HepG2 (cell line): ENCODE measurements at regions not wholly inside any gene's neighbourhood (a gene's known extent, or its start where the extent isn't known, plus 50 kb on each side); places are given as distances from the start of the nearest gene placed in this dataset.

Experiments used
- CBX5 ChIP-seq: sonication (generic); formaldehyde crosslinking; IDR thresholded peaks from 2 replicates; pipeline ENCODE4 v1.4.0; 2020; ENCODE audit warnings: missing genetic modification reagents, borderline replicate concordance
- PRMT3 ChIP-seq: sonication (generic); formaldehyde crosslinking; IDR thresholded peaks from 2 replicates; pipeline ENCODE4 v1.8.1; 2022; ENCODE audit warnings: low read depth, mild to moderate bottlenecking, moderate library complexity, missing genetic modification reagents, borderline replicate concordance
- ZC3H13 ChIP-seq: sonication (generic); formaldehyde crosslinking; IDR thresholded peaks from 2 replicates; pipeline ENCODE4 v1.8.1; 2023; ENCODE audit warnings: mild to moderate bottlenecking, missing genetic modification reagents, moderate library complexity
- ZNF460 ChIP-seq: sonication (generic); formaldehyde crosslinking; IDR thresholded peaks from 2 replicates; pipeline ENCODE4 v1.5.1; 2020; ENCODE audit warnings: missing genetic modification reagents, mild to moderate bottlenecking, borderline replicate concordance
- ZNF674 ChIP-seq: sonication (generic); formaldehyde crosslinking; IDR thresholded peaks from 2 replicates; pipeline ENCODE4 v1.5.0; 2020; ENCODE audit warnings: low read depth, mild to moderate bottlenecking, missing genetic modification reagents
- ZNF766 ChIP-seq: sonication (generic); formaldehyde crosslinking; IDR thresholded peaks from 2 replicates; pipeline ENCODE4 v1.5.0; 2020; ENCODE audit warnings: missing genetic modification reagents, borderline replicate concordance
- ZNF816 ChIP-seq: sonication (generic); formaldehyde crosslinking; IDR thresholded peaks from 2 replicates; pipeline ENCODE4 v1.8.0; 2022; ENCODE audit warnings: missing genetic modification reagents, mild to moderate bottlenecking, borderline replicate concordance
- TF ChIP-seq, protein P1 (sequence below): sonication (generic); formaldehyde crosslinking; IDR thresholded peaks from 2 replicates; pipeline ENCODE4 v1.4.0; 2020; ENCODE audit warnings: missing genetic modification reagents
- TF ChIP-seq, protein P2 (sequence below): sonication (generic); formaldehyde crosslinking; IDR thresholded peaks from 2 replicates; pipeline ENCODE4 v1.9.0; 2021; ENCODE audit warnings: missing genetic modification reagents, borderline replicate concordance
- TF ChIP-seq, protein P3 (sequence below): sonication (generic); formaldehyde crosslinking; IDR thresholded peaks from 2 replicates; pipeline ENCODE4 v1.4.0; 2020; ENCODE audit warnings: missing genetic modification reagents, borderline replicate concordance
- TF ChIP-seq, protein P4 (sequence below): sonication (generic); formaldehyde crosslinking; IDR thresholded peaks from 2 replicates; pipeline ENCODE4 v1.4.0; 2020; ENCODE audit warnings: mild to moderate bottlenecking, missing genetic modification reagents
- TF ChIP-seq, protein P5 (sequence below): sonication (generic); formaldehyde crosslinking; IDR thresholded peaks from 2 replicates; pipeline ENCODE4 v1.4.0; 2020; ENCODE audit warnings: mild to moderate bottlenecking, missing genetic modification reagents

DNA sequence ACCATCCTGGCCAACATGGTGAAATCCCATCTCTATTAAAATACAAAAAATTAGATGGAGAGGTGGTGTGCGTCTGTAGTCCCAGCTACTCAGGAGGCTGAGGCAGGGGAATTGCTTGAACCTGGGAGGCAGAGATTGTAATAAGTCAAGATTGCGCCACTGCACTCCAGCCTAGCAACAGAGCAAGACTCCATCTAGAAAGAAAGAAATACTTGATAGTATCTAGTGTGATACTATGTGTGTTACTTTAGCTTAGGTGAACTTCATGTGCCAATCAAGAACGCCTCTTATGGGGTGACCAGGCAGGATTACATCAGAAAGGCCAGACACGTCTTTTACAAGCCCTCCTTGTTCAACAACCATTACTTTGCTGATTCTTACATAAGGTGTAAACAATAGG lies 107.1 kb downstream of the TMEM170B start (continued):
- TF ChIP-seq PRMT3 (CRISPR knock-in tag) = no peak
- no peak for TF ChIP-seq ZC3H13 (CRISPR knock-in tag)
- no peak for TF ChIP-seq ZNF460 (CRISPR knock-in tag)
- no peak for TF ChIP-seq ZNF766 (CRISPR knock-in tag)
- no peak for TF ChIP-seq CBX5
- TF ChIP-seq ZNF674 = no peak
- TF ChIP-seq, protein P1, sequence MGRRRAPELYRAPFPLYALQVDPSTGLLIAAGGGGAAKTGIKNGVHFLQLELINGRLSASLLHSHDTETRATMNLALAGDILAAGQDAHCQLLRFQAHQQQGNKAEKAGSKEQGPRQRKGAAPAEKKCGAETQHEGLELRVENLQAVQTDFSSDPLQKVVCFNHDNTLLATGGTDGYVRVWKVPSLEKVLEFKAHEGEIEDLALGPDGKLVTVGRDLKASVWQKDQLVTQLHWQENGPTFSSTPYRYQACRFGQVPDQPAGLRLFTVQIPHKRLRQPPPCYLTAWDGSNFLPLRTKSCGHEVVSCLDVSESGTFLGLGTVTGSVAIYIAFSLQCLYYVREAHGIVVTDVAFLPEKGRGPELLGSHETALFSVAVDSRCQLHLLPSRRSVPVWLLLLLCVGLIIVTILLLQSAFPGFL = no peak
- TF ChIP-seq, protein P2, sequence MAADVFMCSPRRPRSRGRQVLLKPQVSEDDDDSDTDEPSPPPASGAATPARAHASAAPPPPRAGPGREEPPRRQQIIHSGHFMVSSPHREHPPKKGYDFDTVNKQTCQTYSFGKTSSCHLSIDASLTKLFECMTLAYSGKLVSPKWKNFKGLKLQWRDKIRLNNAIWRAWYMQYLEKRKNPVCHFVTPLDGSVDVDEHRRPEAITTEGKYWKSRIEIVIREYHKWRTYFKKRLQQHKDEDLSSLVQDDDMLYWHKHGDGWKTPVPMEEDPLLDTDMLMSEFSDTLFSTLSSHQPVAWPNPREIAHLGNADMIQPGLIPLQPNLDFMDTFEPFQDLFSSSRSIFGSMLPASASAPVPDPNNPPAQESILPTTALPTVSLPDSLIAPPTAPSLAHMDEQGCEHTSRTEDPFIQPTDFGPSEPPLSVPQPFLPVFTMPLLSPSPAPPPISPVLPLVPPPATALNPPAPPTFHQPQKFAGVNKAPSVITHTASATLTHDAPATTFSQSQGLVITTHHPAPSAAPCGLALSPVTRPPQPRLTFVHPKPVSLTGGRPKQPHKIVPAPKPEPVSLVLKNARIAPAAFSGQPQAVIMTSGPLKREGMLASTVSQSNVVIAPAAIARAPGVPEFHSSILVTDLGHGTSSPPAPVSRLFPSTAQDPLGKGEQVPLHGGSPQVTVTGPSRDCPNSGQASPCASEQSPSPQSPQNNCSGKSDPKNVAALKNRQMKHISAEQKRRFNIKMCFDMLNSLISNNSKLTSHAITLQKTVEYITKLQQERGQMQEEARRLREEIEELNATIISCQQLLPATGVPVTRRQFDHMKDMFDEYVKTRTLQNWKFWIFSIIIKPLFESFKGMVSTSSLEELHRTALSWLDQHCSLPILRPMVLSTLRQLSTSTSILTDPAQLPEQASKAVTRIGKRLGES (CRISPR knock-in tag) = no peak
- no peak for TF ChIP-seq ZNF816 (CRISPR knock-in tag)
- TF ChIP-seq, protein P3, sequence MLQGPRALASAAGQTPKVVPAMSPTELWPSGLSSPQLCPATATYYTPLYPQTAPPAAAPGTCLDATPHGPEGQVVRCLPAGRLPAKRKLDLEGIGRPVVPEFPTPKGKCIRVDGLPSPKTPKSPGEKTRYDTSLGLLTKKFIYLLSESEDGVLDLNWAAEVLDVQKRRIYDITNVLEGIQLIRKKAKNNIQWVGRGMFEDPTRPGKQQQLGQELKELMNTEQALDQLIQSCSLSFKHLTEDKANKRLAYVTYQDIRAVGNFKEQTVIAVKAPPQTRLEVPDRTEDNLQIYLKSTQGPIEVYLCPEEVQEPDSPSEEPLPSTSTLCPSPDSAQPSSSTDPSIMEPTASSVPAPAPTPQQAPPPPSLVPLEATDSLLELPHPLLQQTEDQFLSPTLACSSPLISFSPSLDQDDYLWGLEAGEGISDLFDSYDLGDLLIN = no peak
- TF ChIP-seq, protein P4, sequence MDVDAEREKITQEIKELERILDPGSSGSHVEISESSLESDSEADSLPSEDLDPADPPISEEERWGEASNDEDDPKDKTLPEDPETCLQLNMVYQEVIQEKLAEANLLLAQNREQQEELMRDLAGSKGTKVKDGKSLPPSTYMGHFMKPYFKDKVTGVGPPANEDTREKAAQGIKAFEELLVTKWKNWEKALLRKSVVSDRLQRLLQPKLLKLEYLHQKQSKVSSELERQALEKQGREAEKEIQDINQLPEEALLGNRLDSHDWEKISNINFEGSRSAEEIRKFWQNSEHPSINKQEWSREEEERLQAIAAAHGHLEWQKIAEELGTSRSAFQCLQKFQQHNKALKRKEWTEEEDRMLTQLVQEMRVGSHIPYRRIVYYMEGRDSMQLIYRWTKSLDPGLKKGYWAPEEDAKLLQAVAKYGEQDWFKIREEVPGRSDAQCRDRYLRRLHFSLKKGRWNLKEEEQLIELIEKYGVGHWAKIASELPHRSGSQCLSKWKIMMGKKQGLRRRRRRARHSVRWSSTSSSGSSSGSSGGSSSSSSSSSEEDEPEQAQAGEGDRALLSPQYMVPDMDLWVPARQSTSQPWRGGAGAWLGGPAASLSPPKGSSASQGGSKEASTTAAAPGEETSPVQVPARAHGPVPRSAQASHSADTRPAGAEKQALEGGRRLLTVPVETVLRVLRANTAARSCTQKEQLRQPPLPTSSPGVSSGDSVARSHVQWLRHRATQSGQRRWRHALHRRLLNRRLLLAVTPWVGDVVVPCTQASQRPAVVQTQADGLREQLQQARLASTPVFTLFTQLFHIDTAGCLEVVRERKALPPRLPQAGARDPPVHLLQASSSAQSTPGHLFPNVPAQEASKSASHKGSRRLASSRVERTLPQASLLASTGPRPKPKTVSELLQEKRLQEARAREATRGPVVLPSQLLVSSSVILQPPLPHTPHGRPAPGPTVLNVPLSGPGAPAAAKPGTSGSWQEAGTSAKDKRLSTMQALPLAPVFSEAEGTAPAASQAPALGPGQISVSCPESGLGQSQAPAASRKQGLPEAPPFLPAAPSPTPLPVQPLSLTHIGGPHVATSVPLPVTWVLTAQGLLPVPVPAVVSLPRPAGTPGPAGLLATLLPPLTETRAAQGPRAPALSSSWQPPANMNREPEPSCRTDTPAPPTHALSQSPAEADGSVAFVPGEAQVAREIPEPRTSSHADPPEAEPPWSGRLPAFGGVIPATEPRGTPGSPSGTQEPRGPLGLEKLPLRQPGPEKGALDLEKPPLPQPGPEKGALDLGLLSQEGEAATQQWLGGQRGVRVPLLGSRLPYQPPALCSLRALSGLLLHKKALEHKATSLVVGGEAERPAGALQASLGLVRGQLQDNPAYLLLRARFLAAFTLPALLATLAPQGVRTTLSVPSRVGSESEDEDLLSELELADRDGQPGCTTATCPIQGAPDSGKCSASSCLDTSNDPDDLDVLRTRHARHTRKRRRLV = no peak
- TF ChIP-seq, protein P5, sequence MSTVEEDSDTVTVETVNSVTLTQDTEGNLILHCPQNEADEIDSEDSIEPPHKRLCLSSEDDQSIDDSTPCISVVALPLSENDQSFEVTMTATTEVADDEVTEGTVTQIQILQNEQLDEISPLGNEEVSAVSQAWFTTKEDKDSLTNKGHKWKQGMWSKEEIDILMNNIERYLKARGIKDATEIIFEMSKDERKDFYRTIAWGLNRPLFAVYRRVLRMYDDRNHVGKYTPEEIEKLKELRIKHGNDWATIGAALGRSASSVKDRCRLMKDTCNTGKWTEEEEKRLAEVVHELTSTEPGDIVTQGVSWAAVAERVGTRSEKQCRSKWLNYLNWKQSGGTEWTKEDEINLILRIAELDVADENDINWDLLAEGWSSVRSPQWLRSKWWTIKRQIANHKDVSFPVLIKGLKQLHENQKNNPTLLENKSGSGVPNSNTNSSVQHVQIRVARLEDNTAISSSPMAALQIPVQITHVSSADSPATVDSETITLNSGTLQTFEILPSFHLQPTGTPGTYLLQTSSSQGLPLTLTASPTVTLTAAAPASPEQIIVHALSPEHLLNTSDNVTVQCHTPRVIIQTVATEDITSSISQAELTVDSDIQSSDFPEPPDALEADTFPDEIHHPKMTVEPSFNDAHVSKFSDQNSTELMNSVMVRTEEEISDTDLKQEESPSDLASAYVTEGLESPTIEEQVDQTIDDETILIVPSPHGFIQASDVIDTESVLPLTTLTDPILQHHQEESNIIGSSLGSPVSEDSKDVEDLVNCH (CRISPR knock-in tag) = no peak
